NCI-H146 treated with DMSO at 0.1 percent for 48 hours (cell line): ENCODE measurements at regions not wholly inside any gene's neighbourhood (a gene's known extent, or its start where the extent isn't known, plus 50 kb on each side); places are given as distances from the start of the nearest gene placed in this dataset.

Experiments
- DNase-seq: peaks from one replicate; lab custom pipeline; 2025; ENCODE audit not compliant: unreplicated experiment; lab: John Stamatoyannopoulos, UW

- no peak for DNase-seq
Measured at GRCh38 chr2:149826471-149827125, 239.0 kb upstream of the MMADHC start.

GRCh38 chr2:149825473-149825872 is 237.9 kb upstream of the MMADHC start:
- no peak for DNase-seq

GRCh38 chr2:149824136-149824535 is 236.6 kb upstream of the MMADHC start:
- DNase-seq, result no peak

- no peak for DNase-seq
Measured at GRCh38 chr2:149819356-149819957, 231.9 kb upstream of the MMADHC start.

DNA sequence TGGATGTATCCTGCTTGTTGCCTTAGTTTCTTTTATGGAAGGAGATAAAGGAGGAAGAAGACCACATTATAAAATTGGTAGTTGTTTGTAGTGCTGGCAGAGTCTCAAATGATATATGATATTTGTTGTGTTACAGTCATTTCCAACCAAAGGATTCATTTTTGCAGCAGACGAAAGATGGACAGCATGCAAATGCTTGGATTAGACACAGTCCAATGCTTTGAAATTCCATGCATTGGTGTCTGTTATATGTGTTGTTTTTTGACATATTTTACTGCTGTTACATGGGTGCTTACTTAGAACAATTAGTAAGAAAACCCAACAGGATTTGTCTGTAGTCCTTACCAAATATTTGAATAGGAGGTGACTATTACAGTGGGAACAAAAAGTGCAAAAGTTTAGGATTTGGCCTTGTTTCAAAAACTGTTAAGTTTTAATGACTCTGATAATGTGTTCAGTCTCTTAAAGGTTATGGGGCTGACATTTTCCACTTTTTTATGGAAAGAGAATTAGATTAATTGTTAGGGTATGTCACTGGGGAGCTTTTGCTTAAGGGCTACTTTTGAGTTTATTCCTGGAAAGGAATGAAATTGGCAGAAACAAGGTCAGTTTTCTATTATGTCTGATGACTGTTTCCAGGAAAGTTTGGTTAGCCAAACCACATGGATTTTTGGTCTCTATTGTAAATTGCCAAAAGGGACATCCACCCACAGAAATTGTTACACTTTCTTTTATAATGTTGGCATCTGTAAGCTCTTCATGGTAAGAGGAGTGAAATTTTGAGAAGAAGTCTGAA is 229.4 kb upstream of the MMADHC start:
- DNase-seq, result no peak

DNA sequence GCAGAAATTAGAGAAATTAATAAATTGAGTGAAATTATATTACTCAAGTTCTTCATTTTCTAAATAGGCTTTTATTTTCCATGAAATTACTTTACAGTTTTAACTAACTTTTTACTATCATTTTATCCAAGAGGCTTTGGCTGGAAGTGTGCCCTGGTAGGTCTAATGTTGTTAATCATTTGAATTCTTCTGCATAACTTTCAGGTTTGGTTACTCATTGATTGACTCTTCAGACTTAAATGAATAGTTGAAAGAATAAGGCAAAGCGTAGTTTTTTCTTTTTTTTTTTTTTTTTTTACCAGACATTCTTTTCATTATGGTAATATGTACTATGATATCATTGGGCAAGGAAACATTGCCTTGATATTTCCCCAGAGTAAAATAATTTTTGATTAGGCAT is 228.4 kb upstream of the MMADHC start:
- DNase-seq, result no peak

DNA sequence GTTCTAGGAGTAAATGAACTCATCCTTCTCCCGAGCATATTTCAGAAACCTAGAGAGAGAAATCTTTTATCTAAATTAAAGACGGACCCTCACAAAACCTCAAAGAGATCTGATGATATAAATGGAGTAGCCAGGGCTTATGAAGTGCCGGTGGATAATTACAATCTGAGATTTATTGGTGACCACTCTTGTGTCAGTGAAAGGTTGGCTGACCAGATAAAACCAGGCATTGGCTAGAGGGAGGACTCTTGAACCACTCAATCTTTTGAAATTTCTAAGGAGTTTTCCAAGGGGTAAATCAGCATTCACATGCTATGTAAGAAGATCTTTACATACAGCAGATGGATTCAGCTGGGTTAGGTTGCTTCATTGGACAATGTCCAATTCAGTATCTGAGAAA is 227.3 kb upstream of the MMADHC start:
- no peak for DNase-seq

GRCh38 chr2:149814049-149814448 is 226.5 kb upstream of the MMADHC start:
- peak; percentile 19 for DNase-seq

GRCh38 chr2:149808556-149808955 is 221.0 kb upstream of the MMADHC start:
- no peak for DNase-seq

DNA sequence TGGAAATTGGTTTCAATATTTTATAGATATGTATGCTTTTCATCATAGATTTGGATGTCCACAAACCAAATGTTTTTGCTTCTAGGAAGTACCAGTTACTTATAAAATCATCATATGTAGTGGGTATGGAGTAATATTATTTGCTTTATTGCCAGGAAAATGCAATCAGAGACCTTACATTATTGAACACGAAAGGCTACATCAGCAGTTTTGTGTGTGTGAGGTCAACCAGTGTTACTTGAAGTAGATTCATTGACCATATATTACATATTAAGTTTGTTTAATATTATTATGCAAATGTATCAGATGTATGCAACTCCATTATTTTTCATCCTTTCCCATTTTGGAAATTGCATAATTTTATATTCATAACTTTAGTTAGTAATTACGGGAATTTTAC is 219.1 kb upstream of the MMADHC start:
- DNase-seq, result no peak

GRCh38 chr2:149800624-149801542 is 213.3 kb upstream of the MMADHC start:
- no peak for DNase-seq

DNA sequence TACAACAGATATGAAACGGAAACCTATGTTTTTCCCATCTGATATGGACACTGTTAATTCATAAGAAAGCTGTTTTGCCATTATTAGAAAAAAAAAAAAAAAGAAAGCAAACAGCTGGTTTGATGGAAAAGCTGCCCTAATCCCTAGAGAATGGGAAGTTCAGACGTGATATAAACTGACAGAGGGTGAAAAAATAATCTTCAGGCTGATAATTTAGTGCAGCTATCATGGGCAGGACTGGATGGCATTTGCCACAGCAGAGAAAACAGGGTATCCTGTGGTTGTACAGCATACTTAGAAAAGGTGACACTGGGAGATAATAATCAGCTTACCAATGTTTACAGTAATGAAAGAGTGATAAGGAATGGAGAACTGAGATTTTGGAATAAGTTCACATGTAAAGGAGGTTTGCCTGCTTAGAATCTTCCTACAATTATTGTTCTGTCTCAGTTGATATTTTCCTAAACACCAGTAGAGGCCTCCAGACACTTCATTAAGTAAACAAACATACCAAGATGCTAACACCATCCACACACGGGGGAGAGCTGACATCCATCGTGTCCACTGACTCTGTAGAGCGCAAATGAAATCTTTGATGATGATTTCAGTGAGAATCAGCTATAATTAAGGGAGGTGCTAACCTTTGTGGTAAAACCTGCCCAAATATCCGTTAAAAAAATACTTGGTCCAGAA is 211.6 kb upstream of the MMADHC start:
- DNase-seq, result no peak

DNA sequence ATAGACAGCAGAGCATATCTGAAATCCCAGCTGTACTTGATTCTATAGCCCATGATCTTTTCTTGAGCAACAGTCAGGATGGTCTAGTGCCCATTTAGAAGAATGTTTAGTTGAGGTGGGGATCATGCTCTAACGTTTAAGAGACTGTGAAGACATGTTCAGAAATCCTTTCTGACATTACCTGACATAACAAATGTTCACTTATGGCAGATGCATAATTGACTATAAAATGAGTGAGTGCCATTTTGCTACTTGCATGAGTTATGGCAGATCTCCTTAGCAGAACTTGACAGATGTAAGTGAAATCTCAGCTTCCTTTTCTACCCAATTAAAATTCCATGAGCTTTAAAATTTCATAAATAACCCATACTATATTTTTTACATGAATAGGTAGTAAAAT is 209.5 kb upstream of the MMADHC start:
- DNase-seq, result no peak

GRCh38 chr2:149789549-149789948 is 202.0 kb upstream of the MMADHC start:
- DNase-seq, result no peak

DNA sequence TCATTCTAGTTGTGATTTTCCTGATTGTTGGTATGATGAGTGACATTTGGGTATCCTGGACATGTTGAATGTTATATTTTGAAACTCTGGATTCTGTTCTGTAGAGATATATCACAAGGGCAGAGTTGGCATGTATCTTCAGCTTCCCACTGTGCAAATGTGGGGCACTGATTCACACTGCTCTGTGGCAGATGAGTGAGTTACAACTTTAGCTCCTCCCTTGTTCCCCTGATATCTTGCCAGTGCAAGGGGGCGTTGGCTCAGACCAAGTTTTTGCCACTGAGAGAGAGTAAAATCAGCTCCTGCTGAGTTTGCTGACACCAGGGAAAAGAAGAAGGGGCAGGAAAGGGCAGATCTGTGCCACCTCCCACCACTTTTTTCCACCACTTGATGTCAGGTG is 199.6 kb upstream of the MMADHC start:
- DNase-seq, result no peak

- no peak for DNase-seq
Measured at GRCh38 chr2:149783284-149783683, 195.7 kb upstream of the MMADHC start.

DNA sequence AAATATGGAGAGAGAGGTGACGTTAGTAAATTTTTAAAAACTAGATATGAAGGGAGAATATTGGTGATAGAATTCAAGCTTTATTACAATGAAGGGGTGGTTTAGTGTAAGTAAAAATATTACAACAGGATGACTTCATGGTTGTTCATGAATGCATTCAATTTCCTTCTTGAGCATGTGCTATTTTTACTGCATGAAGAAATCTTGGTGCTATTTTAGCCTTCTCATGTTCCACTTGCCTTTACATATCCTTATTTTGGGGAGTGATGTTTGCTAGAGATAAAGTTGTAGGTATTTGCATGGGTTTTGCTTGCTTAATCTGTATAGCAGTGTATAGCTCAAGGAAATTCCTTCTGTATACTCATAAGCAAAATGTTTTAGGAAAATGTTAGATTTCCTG is 195.0 kb upstream of the MMADHC start:
- DNase-seq, result no peak

GRCh38 chr2:149781263-149781808 is 193.8 kb upstream of the MMADHC start:
- DNase-seq, result no peak

DNA sequence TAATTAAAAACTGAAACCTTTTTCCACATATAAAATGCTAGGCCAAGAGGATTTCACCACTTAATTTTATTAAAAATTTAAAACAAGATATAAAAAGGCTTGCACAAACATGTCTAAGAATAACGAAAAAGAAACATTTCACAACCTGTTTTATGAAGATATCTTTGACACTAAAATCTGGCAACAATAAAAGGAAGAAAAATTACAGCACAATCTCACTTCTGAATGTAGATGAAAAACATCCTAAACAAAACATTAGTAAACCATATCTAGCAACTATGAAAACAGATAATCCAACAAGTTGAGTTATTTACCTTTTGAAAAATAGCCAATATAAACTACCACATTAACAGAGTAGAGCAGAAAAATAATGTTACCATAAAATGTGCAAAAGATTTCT is 185.4 kb upstream of the MMADHC start:
- no peak for DNase-seq

DNA sequence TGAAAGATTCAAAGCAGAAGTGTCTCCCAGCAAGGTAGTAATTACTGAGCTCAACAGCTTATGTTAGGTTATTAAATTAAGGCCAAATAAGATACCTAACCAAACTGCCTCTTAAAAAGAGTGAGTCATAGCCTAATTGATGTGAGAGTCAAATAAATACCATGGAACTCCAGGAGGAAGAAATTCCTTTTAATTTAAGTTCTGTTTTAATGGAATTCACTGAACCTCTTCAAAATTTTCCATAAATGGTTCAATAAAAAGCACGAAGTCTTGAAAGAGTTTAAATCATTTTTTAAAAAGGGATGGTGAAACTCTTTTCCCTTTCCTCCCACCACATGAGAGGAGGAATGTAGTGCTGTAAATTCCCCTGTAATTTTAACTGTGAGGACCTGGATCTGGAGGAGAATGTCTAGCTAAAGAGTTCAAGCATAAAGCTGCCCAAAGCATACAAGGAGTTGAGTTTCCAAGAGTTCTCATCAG is 180.8 kb upstream of the MMADHC start:
- no peak for DNase-seq
